GM18511 (cell line): ENCODE measurements at regions not wholly inside any gene's neighbourhood (a gene's known extent, or its start where the extent isn't known, plus 50 kb on each side); places are given as distances from the start of the nearest gene placed in this dataset.

Experiments used
- ATAC-seq: cut with Tn5 transposase; IDR thresholded peaks from one replicate; pipeline ENCODE4 v1.9.1; 2021; ENCODE audit warnings: mild to moderate bottlenecking, moderate library complexity; ENCODE audit not compliant: unreplicated experiment

- ATAC-seq, result no peak
These were observed 671.5 kb downstream of the MED13L start for GRCh38 chr12:115606040-115606439.

GRCh38 chr12:115598871-115599811 lies 678.4 kb downstream of the MED13L start:
- ATAC-seq, result no peak

- no peak for ATAC-seq
These were observed 680.3 kb downstream of the MED13L start for GRCh38 chr12:115597157-115597712.

GRCh38 chr12:115588131-115588530 lies 689.4 kb downstream of the MED13L start:
- ATAC-seq, result no peak

- no peak for ATAC-seq
These were observed 693.3 kb downstream of the MED13L start for GRCh38 chr12:115584156-115584555.

GRCh38 chr12:115583591-115583990 lies 693.9 kb downstream of the MED13L start:
- ATAC-seq, result no peak

GRCh38 chr12:115577401-115577800 lies 700.1 kb downstream of the MED13L start:
- no peak for ATAC-seq

GRCh38 chr12:115574826-115575225 lies 702.7 kb downstream of the MED13L start:
- no peak for ATAC-seq

- ATAC-seq, result peak; percentile 79
These were observed 705.1 kb downstream of the MED13L start for GRCh38 chr12:115572440-115572839.

GRCh38 chr12:115571446-115571845 lies 706.0 kb downstream of the MED13L start:
- ATAC-seq, result no peak

GRCh38 chr12:115571027-115571426 lies 706.5 kb downstream of the MED13L start:
- no peak for ATAC-seq

- ATAC-seq, result no peak
These were observed 707.3 kb downstream of the MED13L start for GRCh38 chr12:115570069-115570777.

- ATAC-seq, result no peak
These were observed 708.0 kb downstream of the MED13L start for GRCh38 chr12:115569345-115570068.

- ATAC-seq, result no peak
These were observed 719.2 kb downstream of the MED13L start for GRCh38 chr12:115558281-115558680.

- no peak for ATAC-seq
These were observed 723.9 kb downstream of the MED13L start for GRCh38 chr12:115553622-115554021.

- no peak for ATAC-seq
These were observed 734.2 kb downstream of the MED13L start for GRCh38 chr12:115543269-115543668.

- ATAC-seq, result no peak
These were observed 734.8 kb downstream of the MED13L start for GRCh38 chr12:115542656-115543055.

GRCh38 chr12:115541891-115542421 lies 735.5 kb downstream of the MED13L start:
- no peak for ATAC-seq

GRCh38 chr12:115528466-115528865 lies 749.0 kb downstream of the MED13L start:
- no peak for ATAC-seq

- ATAC-seq, result no peak
These were observed 755.6 kb downstream of the MED13L start for GRCh38 chr12:115521771-115522409.
